ENCODE measurements at regions not wholly inside any gene's neighbourhood (a gene's known extent, or its start where the extent isn't known, plus 50 kb on each side); places are given as distances from the start of the nearest gene placed in this dataset.

- Histone ChIP-seq H4K20me1 (ENCODE audit: control insufficient read depth, extremely low read depth, insufficient read depth, low read length) (no peaks in the 10 kb centered on the region), H3K4me1 (ENCODE audit: control insufficient read depth, extremely low read depth, insufficient read depth, low read length) (peaks cover 12% of the 10 kb centered on the region), H3K36me3 (ENCODE audit: control insufficient read depth in 2 of 2, extremely low read depth in 1 of 2, insufficient read depth in 2 of 2, low read length in 2 of 2) (no peaks in the 10 kb centered on the region), H3K27me3 (ENCODE audit: control insufficient read depth, extremely low read depth, insufficient read depth, low read length) (no peaks in the 10 kb centered on the region), H3K27ac (ENCODE audit: control insufficient read depth, insufficient read depth, low read length) (no peak overlapping the region), H3K9ac (ENCODE audit: control insufficient read depth, extremely low read depth, insufficient read depth, low read length) (no peak overlapping the region), H3K4me3 (ENCODE audit: control insufficient read depth in 2 of 3, extremely low read depth in 1 of 3, insufficient read depth in 2 of 3, low read depth in 1 of 3, low read length in 3 of 3) (no peak overlapping the region), H3K9me1 (ENCODE audit: control insufficient read depth, extremely low read depth, insufficient read depth, low read length) (no peaks in the 10 kb centered on the region), H2AFZ (ENCODE audit: control insufficient read depth, low read length) (no peak overlapping the region), H3K4me2 (ENCODE audit: control insufficient read depth, extremely low read depth, insufficient read depth, low read depth, low read length) (no peak overlapping the region), H3K9me3 (ENCODE audit: control insufficient read depth, low read depth, low read length) (peaks cover 3% of the 10 kb centered on the region), H3K79me2 (ENCODE audit: control insufficient read depth, insufficient read depth, low read length) (no peaks in the 10 kb centered on the region)
- dilution Hi-C loops (cut with MboI; ENCODE audit: extremely low pct_ligation_motif_present, low sequenced_read_pairs) = no loop called here
- no peak for DNase-seq (ENCODE audit: low read depth, low spot score)
- no peak for TF ChIP-seq EZH2 (IDR thresholded peaks at IDR 0.05; ENCODE audit: low read length)
- TF ChIP-seq CTCF (optimal IDR thresholded peaks at IDR 0.05 in 1 of 3, IDR thresholded peaks at IDR 0.05 in 1 of 3, conservative IDR thresholded peaks at IDR 0.05 in 1 of 3; ENCODE audit: extremely low read depth in 1 of 3, insufficient read depth in 2 of 3, low read length in 3 of 3) = no peak
- FAIRE-seq = no peak
Measured at GRCh38 chr20:6665621-6666355, 101.7 kb upstream of the BMP2 start.

- Histone ChIP-seq H3K9me3 (ENCODE audit: control insufficient read depth, low read depth, low read length) (peaks cover 3% of the 10 kb centered on the region), H4K20me1 (ENCODE audit: control insufficient read depth, extremely low read depth, insufficient read depth, low read length) (no peaks in the 10 kb centered on the region), H3K27ac (ENCODE audit: control insufficient read depth, insufficient read depth, low read length) (no peak overlapping the region), H3K4me2 (ENCODE audit: control insufficient read depth, extremely low read depth, insufficient read depth, low read depth, low read length) (no peak overlapping the region), H3K36me3 (ENCODE audit: control insufficient read depth in 2 of 2, extremely low read depth in 1 of 2, insufficient read depth in 2 of 2, low read length in 2 of 2) (no peaks in the 10 kb centered on the region), H3K9me1 (ENCODE audit: control insufficient read depth, extremely low read depth, insufficient read depth, low read length) (no peaks in the 10 kb centered on the region), H2AFZ (ENCODE audit: control insufficient read depth, low read length) (no peak overlapping the region), H3K27me3 (ENCODE audit: control insufficient read depth, extremely low read depth, insufficient read depth, low read length) (no peaks in the 10 kb centered on the region), H3K4me1 (ENCODE audit: control insufficient read depth, extremely low read depth, insufficient read depth, low read length) (peaks cover 18% of the 10 kb centered on the region), H3K4me3 (ENCODE audit: control insufficient read depth in 2 of 3, extremely low read depth in 1 of 3, insufficient read depth in 2 of 3, low read depth in 1 of 3, low read length in 3 of 3) (no peak overlapping the region), H3K79me2 (ENCODE audit: control insufficient read depth, insufficient read depth, low read length) (no peaks in the 10 kb centered on the region), H3K9ac (ENCODE audit: control insufficient read depth, extremely low read depth, insufficient read depth, low read length) (no peak overlapping the region)
- TF ChIP-seq EZH2 (IDR thresholded peaks at IDR 0.05; ENCODE audit: low read length) = no peak
- TF ChIP-seq CTCF (optimal IDR thresholded peaks at IDR 0.05 in 1 of 3, IDR thresholded peaks at IDR 0.05 in 1 of 3, conservative IDR thresholded peaks at IDR 0.05 in 1 of 3; ENCODE audit: extremely low read depth in 1 of 3, insufficient read depth in 2 of 3, low read length in 3 of 3) = no peak
- no peak for FAIRE-seq
- DNase-seq (ENCODE audit: low read depth, low spot score) = no peak
- dilution Hi-C loops (cut with MboI; ENCODE audit: extremely low pct_ligation_motif_present, low sequenced_read_pairs) = no loop called here
Measured at GRCh38 chr20:6665161-6665560, 102.3 kb upstream of the BMP2 start.

Measured in keratinocyte (primary cell).